PC-9 (cell line): ENCODE measurements at regions not wholly inside any gene's neighbourhood (a gene's known extent, or its start where the extent isn't known, plus 50 kb on each side); places are given as distances from the start of the nearest gene placed in this dataset.

Experiments used
- BruUV-seq: library from RNA; stranded (reverse); fragments of 400-500 nt; replicated peaks from 2 replicates; lab custom pipeline; 2021; lab: Mats Ljungman, UMichigan
- CTCF ChIA-PET: fragments of 300-600 bp; sonication (Branson Sonifier 250); formaldehyde crosslinking; loops from one replicate; lab custom pipeline; 2022; ENCODE audit warnings: antibody characterized with exemption; lab: Charles Lee
- POLR2A ChIA-PET: fragments of 300-600 bp; sonication (Branson Sonifier 250); formaldehyde crosslinking; loops from one replicate; lab custom pipeline; 2022; ENCODE audit warnings: antibody characterized with exemption; ENCODE audit not compliant: unreplicated experiment; lab: Charles Lee
- DNase-seq, 2 experiments: peaks; one replicate each; pipeline versions ENCODE4 v3.0.0 to v3.0.0-alpha.2; 2015 to 2022; ENCODE audit warnings: mixed read lengths in 1 of 2
- H2AFZ ChIP-seq: fragments of 200-600 bp; sonication (generic); 2 replicates; pipeline ENCODE4 v1.8.1; 2017; ENCODE audit warnings: antibody characterized with exemption
- H3F3A ChIP-seq: fragments of 200-600 bp; sonication (generic); 2 replicates; pipeline ENCODE4 v1.8.1; 2017; ENCODE audit warnings: antibody characterized with exemption, mild to moderate bottlenecking, low read depth; ENCODE audit not compliant: insufficient read depth
- H3K27ac ChIP-seq: fragments of 200-600 bp; sonication (generic); 2 replicates; pipeline ENCODE4 v1.6.1; 2016; ENCODE audit warnings: mixed run types
- H3K27me3 ChIP-seq: fragments of 200-600 bp; sonication (generic); 2 replicates; pipeline ENCODE4 v1.6.1; 2016; ENCODE audit warnings: low read depth, mixed run types; ENCODE audit not compliant: insufficient read depth
- H3K36me3 ChIP-seq: fragments of 200-600 bp; sonication (generic); 2 replicates; pipeline ENCODE4 v1.6.1; 2016; ENCODE audit warnings: low read depth, mixed run types
- H3K4me1 ChIP-seq: fragments of 200-600 bp; sonication (generic); replicated peaks from 2 replicates; pipeline ENCODE4 v1.6.1; 2016; ENCODE audit warnings: mixed run types; ENCODE audit not compliant: insufficient read depth
- H3K4me2 ChIP-seq: fragments of 200-600 bp; sonication (generic); 2 replicates; pipeline ENCODE4 v1.6.1; 2017; ENCODE audit warnings: mixed run types
- H3K4me3 ChIP-seq: fragments of 200-600 bp; sonication (generic); 2 replicates; pipeline ENCODE4 v1.6.1; 2016; ENCODE audit warnings: mixed run types
- H3K79me2 ChIP-seq: fragments of 200-600 bp; sonication (generic); 2 replicates; pipeline ENCODE4 v1.6.1; 2017; ENCODE audit warnings: low read depth, mixed run types
- H3K9me2 ChIP-seq: fragments of 200-600 bp; sonication (generic); 2 replicates; pipeline ENCODE4 v1.8.1; 2017; ENCODE audit warnings: mild to moderate bottlenecking; ENCODE audit not compliant: insufficient read depth
- H3K9me3 ChIP-seq: fragments of 200-600 bp; sonication (generic); 2 replicates; pipeline ENCODE4 v1.8.1; 2016; ENCODE audit warnings: low read depth; ENCODE audit not compliant: insufficient read depth
- H4K20me1 ChIP-seq: fragments of 200-600 bp; sonication (generic); 2 replicates; pipeline ENCODE4 v1.8.1; 2017; ENCODE audit not compliant: insufficient read depth
- EZH2 ChIP-seq: fragments of 200-600 bp; sonication (generic); IDR thresholded peaks from 2 replicates; pipeline ENCODE4 v1.8.0; 2017; ENCODE audit warnings: antibody characterized with exemption, low read depth
- intact Hi-C: fragments of 100-400 bp; cut with micrococcal nuclease; formaldehyde crosslinking; loops from one replicate; pipeline ENCODE4 v1.10.0; 2022; ENCODE audit not compliant: unreplicated experiment
- TF ChIP-seq, protein P1 (sequence below): fragments of 200-600 bp; sonication (generic); conservative IDR thresholded peaks from 2 replicates; pipeline ENCODE4 v1.6.1; 2017; ENCODE audit warnings: mixed run types, antibody characterized with exemption, mild to moderate bottlenecking, moderate library complexity

DNA sequence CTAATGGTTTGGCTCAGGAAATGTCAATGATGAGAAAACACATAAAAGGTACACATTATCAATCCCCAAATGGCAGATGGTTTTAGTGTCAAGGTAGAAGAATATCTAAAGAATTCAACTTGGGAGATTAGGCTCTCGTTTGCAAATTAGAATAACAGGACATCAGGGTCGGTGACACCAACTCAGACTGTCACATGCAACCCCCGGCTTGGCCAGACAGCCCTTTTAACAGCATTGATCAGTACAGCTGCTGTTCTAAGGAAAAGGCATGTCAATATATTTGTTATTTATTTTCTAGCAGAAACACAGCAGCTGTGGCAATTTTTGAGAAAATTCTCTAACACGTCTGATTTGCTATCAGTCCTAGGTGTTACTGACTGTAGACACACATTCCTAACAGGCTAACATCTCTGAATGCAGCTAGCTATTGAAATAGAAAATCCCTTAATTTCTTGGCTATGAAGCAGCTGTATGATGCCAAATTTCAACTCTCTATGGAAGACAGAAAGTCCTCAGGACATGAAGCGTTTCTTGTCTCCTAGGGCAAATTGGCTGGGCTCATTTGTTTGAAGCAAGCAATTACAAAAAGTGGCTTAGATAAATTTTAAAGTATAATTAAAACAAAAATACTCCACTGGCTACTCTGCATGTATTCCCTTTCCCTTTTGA, 269.0 kb upstream of the CXXC4 start:
- H3K4me1 ChIP-seq: no peaks in the 10 kb centered on the region
- H3K4me3 ChIP-seq: no peak overlapping the region
- H3K27me3 ChIP-seq: no peaks in the 10 kb centered on the region
- no peak for DNase-seq
- no peaks in the 10 kb centered on the region for H3K79me2 ChIP-seq
- TF ChIP-seq, protein P1, sequence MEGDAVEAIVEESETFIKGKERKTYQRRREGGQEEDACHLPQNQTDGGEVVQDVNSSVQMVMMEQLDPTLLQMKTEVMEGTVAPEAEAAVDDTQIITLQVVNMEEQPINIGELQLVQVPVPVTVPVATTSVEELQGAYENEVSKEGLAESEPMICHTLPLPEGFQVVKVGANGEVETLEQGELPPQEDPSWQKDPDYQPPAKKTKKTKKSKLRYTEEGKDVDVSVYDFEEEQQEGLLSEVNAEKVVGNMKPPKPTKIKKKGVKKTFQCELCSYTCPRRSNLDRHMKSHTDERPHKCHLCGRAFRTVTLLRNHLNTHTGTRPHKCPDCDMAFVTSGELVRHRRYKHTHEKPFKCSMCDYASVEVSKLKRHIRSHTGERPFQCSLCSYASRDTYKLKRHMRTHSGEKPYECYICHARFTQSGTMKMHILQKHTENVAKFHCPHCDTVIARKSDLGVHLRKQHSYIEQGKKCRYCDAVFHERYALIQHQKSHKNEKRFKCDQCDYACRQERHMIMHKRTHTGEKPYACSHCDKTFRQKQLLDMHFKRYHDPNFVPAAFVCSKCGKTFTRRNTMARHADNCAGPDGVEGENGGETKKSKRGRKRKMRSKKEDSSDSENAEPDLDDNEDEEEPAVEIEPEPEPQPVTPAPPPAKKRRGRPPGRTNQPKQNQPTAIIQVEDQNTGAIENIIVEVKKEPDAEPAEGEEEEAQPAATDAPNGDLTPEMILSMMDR: no peak
- no peak for TF ChIP-seq EZH2
- intact Hi-C loops: no loop called here
- no peaks in the 10 kb centered on the region for H3K9me3 ChIP-seq
- H3K36me3 ChIP-seq: no peaks in the 10 kb centered on the region
- no peaks in the 10 kb centered on the region for H3F3A ChIP-seq
- no peak overlapping the region; the same call in 1 of the 2 replicates for H2AFZ ChIP-seq
- H4K20me1 ChIP-seq: no peaks in the 10 kb centered on the region
- BruUV-seq: no TSS peak
- CTCF ChIA-PET: no interaction called here
- H3K4me2 ChIP-seq: no peak overlapping the region
- POLR2A ChIA-PET: no interaction called here
- no peak overlapping the region for H3K27ac ChIP-seq
- H3K9me2 ChIP-seq: no peaks in the 10 kb centered on the region

DNA sequence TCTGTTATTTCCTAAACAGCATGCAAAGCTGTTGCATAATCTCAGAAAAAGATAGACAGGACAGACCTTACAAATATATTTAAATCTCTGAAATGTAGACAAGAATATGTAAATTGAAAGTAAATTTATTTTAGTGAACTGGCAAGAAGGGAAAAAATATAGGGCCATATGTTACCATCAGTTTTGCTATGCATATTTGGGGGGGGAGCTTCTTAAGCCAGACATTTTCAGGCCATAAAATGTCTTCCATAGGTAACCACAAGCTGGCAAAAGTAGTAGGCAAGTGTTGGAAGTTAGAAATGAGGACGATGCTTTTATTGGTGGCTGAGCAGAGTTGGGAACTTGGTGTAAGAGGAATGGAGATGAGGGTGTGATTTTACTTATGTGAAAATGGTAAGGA, 272.0 kb upstream of the CXXC4 start:
- Histone ChIP-seq H2AFZ (no peak overlapping the region), H3F3A (no peaks in the 10 kb centered on the region), H4K20me1 (no peaks in the 10 kb centered on the region), H3K79me2 (no peaks in the 10 kb centered on the region), H3K4me3 (no peak overlapping the region), H3K4me1 (no peaks in the 10 kb centered on the region), H3K36me3 (no peaks in the 10 kb centered on the region), H3K9me2 (no peaks in the 10 kb centered on the region), H3K9me3 (no peaks in the 10 kb centered on the region), H3K27me3 (no peaks in the 10 kb centered on the region), H3K4me2 (no peak overlapping the region), H3K27ac (no peak overlapping the region)
- TF ChIP-seq, protein P1: no peak
- TF ChIP-seq EZH2: no peak
- DNase-seq: no peak
- intact Hi-C loops: no loop called here
- BruUV-seq: no TSS peak
- ChIA-PET POLR2A (interaction anchor here (0.6 kb wide), 1 partner anchor 175 kb away, joined by 6 read pairs; no protein-coding TSS in a partner anchor), CTCF (no interaction called here)

DNA sequence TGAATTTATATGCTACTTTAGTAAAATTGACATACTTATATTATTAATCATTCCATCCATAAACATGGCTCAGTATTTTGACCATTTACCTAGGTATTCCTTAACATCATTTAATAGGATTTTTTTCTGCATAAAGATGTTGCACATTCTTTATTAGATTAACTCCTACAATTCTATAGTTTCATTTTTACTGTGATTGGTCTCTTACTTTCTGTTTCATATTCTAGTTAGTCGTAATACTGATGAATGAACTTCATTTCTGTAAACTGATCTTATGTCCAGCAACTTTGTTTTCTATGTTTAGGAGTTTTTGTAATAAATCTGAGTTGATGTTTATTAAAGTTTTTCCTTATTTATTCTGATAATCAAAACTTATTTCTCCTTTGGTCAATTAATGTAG, 278.2 kb upstream of the CXXC4 start:
- Histone ChIP-seq H3K27me3 (no peaks in the 10 kb centered on the region), H3K79me2 (no peaks in the 10 kb centered on the region), H3K4me2 (no peak overlapping the region), H4K20me1 (no peaks in the 10 kb centered on the region), H3K9me2 (no peaks in the 10 kb centered on the region), H3K36me3 (no peaks in the 10 kb centered on the region), H3K9me3 (no peaks in the 10 kb centered on the region), H3K27ac (no peak overlapping the region), H3K4me3 (no peak overlapping the region), H2AFZ (no peak overlapping the region), H3K4me1 (no peaks in the 10 kb centered on the region), H3F3A (no peaks in the 10 kb centered on the region)
- no TSS peak for BruUV-seq
- intact Hi-C loops: no loop called here
- TF ChIP-seq EZH2: no peak
- TF ChIP-seq, protein P1: no peak
- no peak for DNase-seq
- ChIA-PET POLR2A (no interaction called here), CTCF (no interaction called here)
